Activated T-helper 2 cell treated with anti-CD3 and anti-CD28 coated beads, Interferon-gamma antibody, Interleukin-2, Interleukin-4, amounts not matched to agents 10 μg/mL and 5 μg/mL and 100 μg/mL, durations not matched to agents 14 hours and 24 hours and 36 hours (primary cell): ENCODE measurements at regions not wholly inside any gene's neighbourhood (a gene's known extent, or its start where the extent isn't known, plus 50 kb on each side); places are given as distances from the start of the nearest gene placed in this dataset.

Experiments
- DNase-seq: peaks from one replicate; pipeline ENCODE4 v3.0.0; 2021; ENCODE audit warnings: low spot score
- H3K27ac Mint-ChIP-seq: one replicate; pipeline ENCODE4 v1.8.0; 2021; ENCODE audit warnings: mixed read lengths
- H3K27me3 Mint-ChIP-seq: one replicate; pipeline ENCODE4 v1.8.0; 2021; ENCODE audit warnings: low read depth, mixed read lengths
- H3K36me3 Mint-ChIP-seq: one replicate; pipeline ENCODE4 v1.8.0; 2021; ENCODE audit warnings: low read depth, mixed read lengths
- H3K4me1 Mint-ChIP-seq: one replicate; pipeline ENCODE4 v1.8.0; 2021; ENCODE audit warnings: low read depth, mixed read lengths
- H3K4me3 Mint-ChIP-seq: one replicate; pipeline ENCODE4 v1.8.0; 2021; ENCODE audit warnings: low read depth, mild to moderate bottlenecking, moderate library complexity, mixed read lengths
- H3K9me3 Mint-ChIP-seq: one replicate; pipeline ENCODE4 v1.8.0; 2021; ENCODE audit warnings: mixed read lengths
- intact Hi-C: fragments of 100-400 bp; cut with micrococcal nuclease; formaldehyde crosslinking; loops from one replicate; pipeline ENCODE4 v1.15.1; 2023

DNA sequence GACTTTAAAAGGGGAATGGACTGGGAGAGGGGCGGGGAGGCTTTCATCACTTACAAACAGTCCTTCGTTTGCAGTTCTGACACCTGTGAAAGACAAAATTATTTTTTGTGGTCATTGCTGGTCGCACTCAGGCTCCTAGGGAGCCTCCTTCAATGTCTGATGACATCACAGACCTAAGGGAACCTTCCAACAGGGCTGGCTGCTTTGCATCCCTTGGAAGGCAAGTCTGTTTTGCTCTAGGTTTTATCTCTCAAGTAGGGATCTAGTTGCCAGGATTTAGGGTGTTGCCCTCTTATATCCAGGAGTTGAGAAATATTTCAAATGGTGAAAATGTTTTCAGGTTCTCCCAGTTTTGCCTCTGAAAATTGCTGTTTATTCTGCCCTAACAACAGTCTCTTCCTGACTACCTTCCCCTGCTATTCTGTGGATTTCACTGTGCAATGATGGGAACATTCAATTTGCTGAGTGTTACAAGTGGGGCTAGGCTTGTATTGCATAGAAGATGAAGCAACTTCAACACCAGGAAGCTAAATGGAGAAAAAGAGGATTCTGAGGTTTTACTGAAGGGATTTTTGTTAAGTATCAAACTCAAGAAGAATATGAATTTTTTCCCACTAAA is 75.9 kb upstream of the ARRDC4 start:
- intact Hi-C loops: no loop called here
- Mint-ChIP-seq H3K4me3 (no peak overlapping the region), H3K27ac (no peak overlapping the region), H3K27me3 (no peaks in the 10 kb centered on the region), H3K9me3 (no peaks in the 10 kb centered on the region), H3K4me1 (no peaks in the 10 kb centered on the region), H3K36me3 (no peaks in the 10 kb centered on the region)
- no peak for DNase-seq

DNA sequence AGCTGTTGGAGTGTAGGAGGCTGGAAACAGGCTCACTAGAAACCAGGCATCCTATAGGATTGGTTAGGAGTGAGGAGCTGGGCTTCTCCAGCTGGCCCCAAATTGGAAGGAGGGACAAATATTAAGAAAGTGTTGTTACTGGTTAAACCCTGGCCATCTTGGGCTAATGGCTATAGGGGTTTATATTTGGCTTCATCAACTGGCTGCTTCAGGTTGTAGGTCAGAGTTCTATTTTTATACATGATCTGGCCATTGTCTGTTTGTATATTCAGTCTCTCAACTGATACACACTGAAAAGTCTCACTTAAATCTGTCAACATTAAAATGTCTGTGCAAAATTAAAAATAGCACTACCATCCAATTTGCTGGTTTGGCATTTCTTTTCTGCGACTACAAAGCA is 70.2 kb upstream of the ARRDC4 start:
- DNase-seq: no peak
- Mint-ChIP-seq H3K9me3 (no peaks in the 10 kb centered on the region), H3K4me1 (no peaks in the 10 kb centered on the region), H3K4me3 (no peak overlapping the region), H3K27ac (no peak overlapping the region), H3K27me3 (no peaks in the 10 kb centered on the region), H3K36me3 (no peaks in the 10 kb centered on the region)
- intact Hi-C loops: no loop called here

DNA sequence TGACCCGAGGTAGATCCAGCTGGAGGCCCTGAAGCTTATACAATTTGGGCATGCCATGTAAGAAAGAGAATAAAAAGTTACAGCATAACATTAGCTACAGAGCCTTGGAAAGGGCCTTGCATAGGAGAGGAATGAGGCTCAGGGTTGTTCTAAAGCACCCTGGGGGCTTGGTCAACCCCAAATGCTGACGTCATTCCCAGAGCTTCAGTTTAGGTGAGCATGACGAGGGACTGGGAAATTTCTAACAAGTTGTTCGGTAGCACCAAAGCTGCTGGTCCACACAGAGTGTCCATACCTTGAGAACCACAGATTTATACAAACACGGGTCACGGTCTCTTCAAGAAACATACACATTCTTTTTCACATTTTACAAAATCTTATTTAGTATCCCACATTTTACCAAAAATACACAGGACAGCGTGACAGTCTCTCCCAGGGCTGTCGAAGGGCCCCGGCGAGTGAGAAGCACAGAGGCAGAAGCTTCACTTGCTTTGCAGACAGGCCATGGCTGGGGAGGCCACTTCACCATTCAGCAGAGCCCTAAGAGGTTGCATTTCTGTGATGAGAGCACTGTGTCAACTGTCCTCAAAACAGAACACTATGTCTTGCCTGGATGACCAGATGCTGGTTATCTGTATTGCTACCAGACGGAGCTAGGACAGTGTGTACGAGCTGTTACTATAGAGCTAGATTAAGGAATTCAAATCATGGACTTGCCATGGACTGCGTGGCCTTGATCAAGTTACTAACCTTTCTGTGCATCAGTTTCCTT is 68.2 kb upstream of the ARRDC4 start:
- Mint-ChIP-seq H3K27me3 (peaks cover 1% of the 10 kb centered on the region), H3K27ac (no peak overlapping the region), H3K4me1 (no peaks in the 10 kb centered on the region), H3K36me3 (no peaks in the 10 kb centered on the region), H3K4me3 (no peak overlapping the region), H3K9me3 (no peaks in the 10 kb centered on the region)
- intact Hi-C loops: no loop called here
- DNase-seq: no peak

DNA sequence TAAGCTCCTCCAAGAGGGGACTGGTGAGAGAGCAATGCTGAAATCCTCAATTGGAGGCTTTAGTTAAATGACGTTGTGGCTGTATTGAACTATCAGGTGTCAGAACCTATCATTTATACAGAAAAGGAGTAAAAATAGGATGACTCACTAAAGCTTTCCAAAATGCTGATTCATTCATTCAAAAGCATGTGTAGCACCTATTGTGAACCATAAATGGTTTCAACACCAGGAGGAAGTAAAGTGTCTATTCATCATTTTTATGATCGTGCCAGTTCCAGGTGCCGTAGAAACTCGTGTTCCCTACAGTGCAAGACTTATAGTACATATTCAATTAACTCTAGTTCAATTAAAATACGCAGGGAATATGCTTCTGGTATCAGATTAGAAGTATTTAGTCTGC is 66.5 kb upstream of the ARRDC4 start:
- no peak for DNase-seq
- H3K4me3 Mint-ChIP-seq: no peak overlapping the region
- no peak overlapping the region for H3K27ac Mint-ChIP-seq
- intact Hi-C loops: no loop called here
- H3K36me3 Mint-ChIP-seq: no peaks in the 10 kb centered on the region
- no peaks in the 10 kb centered on the region for H3K9me3 Mint-ChIP-seq
- no peaks in the 10 kb centered on the region for H3K4me1 Mint-ChIP-seq
- peaks cover 1% of the 10 kb centered on the region for H3K27me3 Mint-ChIP-seq

DNA sequence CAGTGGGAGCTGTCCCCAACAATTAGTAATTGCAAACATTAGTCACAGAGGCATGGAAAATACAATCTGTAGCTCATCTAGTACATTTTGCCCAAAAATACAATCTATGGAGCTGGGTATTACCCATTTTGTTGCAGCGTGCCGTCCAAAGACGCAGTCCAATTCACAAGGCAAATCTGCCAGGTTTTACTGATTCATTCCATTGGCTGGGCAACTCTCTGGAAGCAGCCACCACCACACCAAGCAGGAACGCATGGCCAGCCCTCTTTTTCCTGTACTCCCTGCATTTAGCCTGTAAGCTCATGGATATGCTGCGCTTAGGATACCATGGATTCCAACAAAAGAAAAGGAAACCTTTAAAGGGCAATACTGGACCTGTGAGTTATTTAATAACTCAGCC is 60.5 kb upstream of the ARRDC4 start:
- intact Hi-C loops: loop anchor here (10.0 kb wide), 1 partner anchor 395 kb away; no protein-coding TSS in a partner anchor
- peaks cover 3% of the 10 kb centered on the region for H3K4me1 Mint-ChIP-seq
- H3K4me3 Mint-ChIP-seq: no peak overlapping the region
- H3K9me3 Mint-ChIP-seq: no peaks in the 10 kb centered on the region
- DNase-seq: no peak
- no peak overlapping the region for H3K27ac Mint-ChIP-seq
- peaks cover 19% of the 10 kb centered on the region for H3K27me3 Mint-ChIP-seq
- no peaks in the 10 kb centered on the region for H3K36me3 Mint-ChIP-seq

DNA sequence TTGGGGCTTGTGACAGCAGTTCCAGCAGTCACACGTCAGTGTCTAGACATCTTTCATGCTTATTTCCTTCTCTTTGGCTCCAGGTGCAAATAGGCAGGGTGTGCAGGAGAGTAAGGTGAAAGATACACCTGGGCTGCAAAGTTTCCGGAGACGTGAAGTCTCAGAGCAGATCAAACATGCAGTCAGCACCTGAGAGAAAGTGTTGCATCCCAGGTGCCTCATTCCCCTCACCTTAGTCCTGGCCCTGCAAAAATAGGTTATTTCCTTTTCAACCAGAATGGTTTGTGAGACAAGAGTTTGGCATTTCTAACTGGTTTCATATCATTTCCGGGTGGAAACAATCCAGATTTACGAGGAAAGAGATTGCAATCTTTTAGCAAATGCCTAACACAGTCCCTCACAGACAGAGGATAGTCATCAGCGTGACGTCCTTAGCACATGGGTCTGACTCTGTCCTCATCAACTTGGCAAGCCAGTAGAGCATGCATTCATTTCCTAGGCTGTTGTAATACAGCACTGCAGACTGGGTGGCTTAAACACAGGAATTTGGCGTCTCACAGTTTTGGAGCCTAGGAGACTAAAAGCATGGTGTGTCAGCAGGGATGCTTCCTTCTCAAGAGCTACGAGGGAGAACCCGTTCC is 58.2 kb upstream of the ARRDC4 start:
- no peaks in the 10 kb centered on the region for H3K36me3 Mint-ChIP-seq
- DNase-seq: no peak
- peaks cover 3% of the 10 kb centered on the region for H3K4me1 Mint-ChIP-seq
- intact Hi-C loops: loop anchor here (10.0 kb wide), 1 partner anchor 393 kb away; no protein-coding TSS in a partner anchor
- H3K4me3 Mint-ChIP-seq: no peak overlapping the region
- no peaks in the 10 kb centered on the region for H3K9me3 Mint-ChIP-seq
- no peak overlapping the region for H3K27ac Mint-ChIP-seq
- peaks cover 20% of the 10 kb centered on the region for H3K27me3 Mint-ChIP-seq

DNA sequence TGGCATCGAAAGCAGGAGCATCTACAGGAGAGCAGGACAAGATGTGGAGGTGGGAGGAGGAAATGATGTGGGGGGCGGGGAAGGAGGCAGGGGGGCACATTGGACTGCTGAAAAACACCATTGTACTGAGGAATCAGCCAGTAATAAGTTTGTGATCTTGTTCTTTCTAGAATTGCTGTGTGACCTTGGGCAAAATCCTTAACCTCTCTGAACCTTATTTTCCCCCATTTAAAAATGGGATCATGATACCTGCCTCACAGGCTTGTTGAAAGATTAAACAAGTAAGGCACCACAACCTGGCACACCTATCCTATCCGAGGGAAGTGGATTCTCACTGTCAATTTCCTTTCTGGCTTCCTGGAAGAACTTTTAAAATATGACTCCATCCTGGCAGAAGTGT is 56.9 kb upstream of the ARRDC4 start:
- DNase-seq: no peak
- Mint-ChIP-seq H3K36me3 (no peaks in the 10 kb centered on the region), H3K9me3 (no peaks in the 10 kb centered on the region), H3K4me1 (peaks cover 3% of the 10 kb centered on the region), H3K27me3 (peaks cover 20% of the 10 kb centered on the region), H3K27ac (no peak overlapping the region), H3K4me3 (no peak overlapping the region)
- intact Hi-C loops: loop anchor here (10.0 kb wide), 1 partner anchor 391 kb away; no protein-coding TSS in a partner anchor

DNA sequence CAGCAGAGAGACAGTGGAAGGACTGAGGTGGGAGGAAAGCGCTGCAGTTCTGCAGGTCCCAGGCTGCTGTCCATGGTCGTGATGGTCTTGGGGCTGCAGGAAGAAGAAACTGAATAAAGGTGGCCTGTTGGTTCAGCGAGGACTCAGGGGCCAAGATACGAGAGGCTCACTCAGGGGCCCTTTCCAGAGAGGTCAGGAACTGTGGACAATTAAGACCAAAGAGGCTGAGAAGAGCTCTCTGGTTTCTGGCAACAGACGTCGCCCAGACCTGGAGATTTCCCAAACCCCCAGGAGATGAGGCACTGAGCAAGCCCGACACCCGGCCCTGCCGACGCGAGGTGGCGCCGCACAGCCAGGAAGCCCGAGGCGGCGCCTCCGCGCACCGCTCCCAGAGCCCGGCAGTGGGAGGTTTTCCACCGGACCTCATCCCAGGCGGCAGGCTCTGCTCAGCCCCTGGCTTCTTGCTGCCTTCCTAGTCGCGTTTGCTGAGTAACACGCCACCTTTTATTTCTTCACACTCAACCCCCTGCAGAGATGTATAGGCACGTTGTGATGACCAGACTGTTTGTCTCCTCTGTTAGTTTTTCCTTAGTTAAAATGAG is 56.4 kb upstream of the ARRDC4 start:
- H3K4me1 Mint-ChIP-seq: peaks cover 3% of the 10 kb centered on the region
- no peaks in the 10 kb centered on the region for H3K9me3 Mint-ChIP-seq
- DNase-seq: no peak
- peaks cover 20% of the 10 kb centered on the region for H3K27me3 Mint-ChIP-seq
- no peak overlapping the region for H3K27ac Mint-ChIP-seq
- no peaks in the 10 kb centered on the region for H3K36me3 Mint-ChIP-seq
- H3K4me3 Mint-ChIP-seq: no peak overlapping the region
- intact Hi-C loops: loop anchor here (10.0 kb wide), 1 partner anchor 391 kb away; no protein-coding TSS in a partner anchor

DNA sequence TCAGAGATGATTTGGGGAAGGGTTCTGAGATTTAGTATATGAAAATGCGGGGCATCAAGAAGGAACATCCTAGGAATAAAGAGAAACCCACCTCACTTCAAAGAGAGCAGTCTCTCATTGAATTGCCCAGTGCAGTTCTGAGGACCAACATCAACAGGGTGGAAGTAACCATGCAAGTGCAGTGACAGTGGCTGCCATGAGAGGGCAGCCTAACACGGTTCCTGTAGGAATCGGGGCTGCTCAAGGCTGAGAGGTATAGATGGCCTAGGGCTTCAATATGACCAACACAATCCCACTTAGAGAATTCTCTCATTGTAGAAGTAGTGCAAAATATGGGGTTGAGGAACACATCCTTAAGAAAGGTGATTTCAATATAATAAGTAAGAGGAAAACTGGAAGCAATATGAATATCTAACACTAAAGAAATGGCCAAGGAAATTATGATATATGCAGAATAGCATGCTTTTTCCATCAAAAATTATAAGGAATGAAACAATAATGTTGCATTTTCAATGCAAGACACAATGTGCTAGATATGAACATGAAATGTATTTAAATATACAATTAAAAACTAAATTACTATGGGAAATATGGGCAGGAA is 51.1 kb upstream of the ARRDC4 start:
- H3K4me3 Mint-ChIP-seq: no peak overlapping the region
- H3K36me3 Mint-ChIP-seq: no peaks in the 10 kb centered on the region
- no peaks in the 10 kb centered on the region for H3K9me3 Mint-ChIP-seq
- peak; percentile 29 for DNase-seq
- peaks cover 1% of the 10 kb centered on the region for H3K4me1 Mint-ChIP-seq
- intact Hi-C loops: loop anchor here (1.0 to 10.0 kb wide), 3 partner anchors 176 to 385 kb away; no protein-coding TSS in a partner anchor
- peaks cover 12% of the 10 kb centered on the region for H3K27me3 Mint-ChIP-seq
- H3K27ac Mint-ChIP-seq: no peak overlapping the region
